ENCODE measurements at regions not wholly inside any gene's neighbourhood (a gene's known extent, or its start where the extent isn't known, plus 50 kb on each side); places are given as distances from the start of the nearest gene placed in this dataset.
A peak's percentile ranks its signal among the peaks of the same experiment; 100 is the strongest.
"Not testable (repeated sequence)": the region's sequence is repeated elsewhere in the genome, so short reads cannot be mapped to it uniquely, and the experiment has no call there.

DNA sequence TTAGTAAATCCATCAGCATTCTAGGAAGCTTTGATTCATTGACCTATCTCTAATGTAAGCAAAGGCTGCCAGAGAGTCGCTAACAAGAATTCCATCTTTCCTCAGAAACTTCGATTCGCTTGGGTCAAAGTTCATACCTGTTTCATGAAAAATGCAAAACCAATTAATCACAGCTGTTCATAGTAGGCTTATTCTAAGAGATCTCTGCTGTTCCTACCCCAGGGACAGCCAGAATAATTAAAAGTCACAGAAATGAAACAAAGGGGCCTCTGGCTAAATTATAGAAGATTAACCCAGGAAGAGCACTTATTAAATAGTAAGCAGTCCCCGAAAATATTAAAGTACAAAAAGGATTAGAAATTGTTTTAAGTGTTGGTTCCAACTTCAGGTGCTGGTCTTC lies 280.1 kb upstream of the FRG2C start:
- peaks cover 8 to 15% of the 10 kb centered on the region in 2 donors for H3K9me3 Mint-ChIP-seq
- ATAC-seq; H3K27ac Mint-ChIP-seq; H3K36me3 Mint-ChIP-seq; DNase-seq (ENCODE audit: low spot score in 2 of 2): not testable (repeated sequence)

DNA sequence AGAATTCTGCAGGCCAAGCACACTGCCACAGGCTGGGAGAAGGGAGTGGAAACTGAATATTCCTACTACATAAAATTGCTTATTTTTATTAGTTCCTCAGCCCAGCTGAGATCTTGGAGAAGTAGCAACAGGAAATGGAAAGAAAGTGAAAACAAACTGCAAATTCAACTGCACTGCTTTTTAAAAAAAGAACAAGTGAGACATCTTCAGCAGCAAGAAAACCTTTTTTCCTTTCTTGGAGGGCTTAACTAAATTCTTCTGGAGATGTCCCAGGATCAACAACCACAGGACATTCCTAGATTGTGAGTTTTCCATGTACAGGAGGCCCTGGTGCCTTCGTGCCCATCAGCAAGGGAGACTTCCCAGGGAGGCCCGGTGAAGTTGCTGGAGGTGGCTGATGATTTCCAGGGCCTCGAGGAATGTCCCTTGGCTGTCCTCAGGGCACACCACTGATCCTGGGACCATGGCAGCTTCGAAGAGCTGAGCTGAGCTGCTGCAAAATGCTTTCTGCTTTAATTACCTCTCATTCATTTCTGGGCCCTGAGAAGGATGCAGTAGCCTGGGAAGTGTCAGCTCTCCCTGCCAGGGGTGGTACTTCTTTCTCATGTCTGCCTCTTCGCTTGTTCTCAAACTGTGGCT lies 275.5 kb upstream of the FRG2C start:
- H3K27ac Mint-ChIP-seq; H3K36me3 Mint-ChIP-seq; ATAC-seq; H3K9me3 Mint-ChIP-seq; DNase-seq (ENCODE audit: low spot score in 2 of 2): not testable (repeated sequence)

DNA sequence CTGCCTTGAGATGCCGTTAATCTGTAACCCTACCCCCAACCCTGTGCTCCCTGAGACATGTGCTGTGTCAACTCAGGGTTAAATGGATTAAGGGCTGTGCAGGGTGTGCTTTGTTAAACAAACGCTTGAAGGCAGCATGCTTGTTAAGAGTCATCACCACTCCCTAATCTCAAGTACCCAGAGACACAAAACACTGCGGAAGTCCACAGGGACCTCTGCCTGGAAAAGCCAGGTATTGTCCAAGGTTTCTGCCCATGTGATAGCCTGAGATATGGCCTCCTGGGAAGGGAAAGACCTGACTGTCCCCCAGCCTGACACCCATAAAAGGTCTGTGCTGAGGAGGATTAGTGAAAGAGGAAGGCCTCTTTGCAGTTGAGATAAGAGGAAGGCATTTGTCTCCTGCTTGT lies 270.8 kb upstream of the FRG2C start:
- not testable (repeated sequence) for ATAC-seq; DNase-seq (ENCODE audit: low spot score in 2 of 2); H3K36me3 Mint-ChIP-seq; H3K27ac Mint-ChIP-seq; H3K9me3 Mint-ChIP-seq

DNA sequence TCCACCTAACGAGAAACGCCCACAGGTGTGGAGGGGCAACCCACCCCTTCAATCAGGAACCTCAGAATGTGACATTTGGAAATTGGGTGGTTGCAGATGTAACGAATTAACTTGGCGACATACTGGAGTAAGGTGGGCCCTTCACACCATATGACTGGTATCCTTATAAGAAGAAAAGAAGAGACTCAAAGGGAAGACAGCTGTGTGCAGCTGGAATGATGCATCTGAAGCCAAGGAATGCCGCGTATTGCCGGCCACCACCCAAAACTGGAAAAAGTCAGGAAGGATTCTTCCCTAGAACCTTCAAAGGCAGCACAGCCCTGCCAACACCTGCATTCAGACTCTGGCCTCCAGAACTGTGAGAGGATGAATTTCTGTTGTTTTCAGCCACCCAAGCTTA lies 270.0 kb upstream of the FRG2C start:
- not testable (repeated sequence) for H3K36me3 Mint-ChIP-seq; H3K27ac Mint-ChIP-seq; DNase-seq (ENCODE audit: low spot score in 2 of 2); H3K9me3 Mint-ChIP-seq; ATAC-seq

DNA sequence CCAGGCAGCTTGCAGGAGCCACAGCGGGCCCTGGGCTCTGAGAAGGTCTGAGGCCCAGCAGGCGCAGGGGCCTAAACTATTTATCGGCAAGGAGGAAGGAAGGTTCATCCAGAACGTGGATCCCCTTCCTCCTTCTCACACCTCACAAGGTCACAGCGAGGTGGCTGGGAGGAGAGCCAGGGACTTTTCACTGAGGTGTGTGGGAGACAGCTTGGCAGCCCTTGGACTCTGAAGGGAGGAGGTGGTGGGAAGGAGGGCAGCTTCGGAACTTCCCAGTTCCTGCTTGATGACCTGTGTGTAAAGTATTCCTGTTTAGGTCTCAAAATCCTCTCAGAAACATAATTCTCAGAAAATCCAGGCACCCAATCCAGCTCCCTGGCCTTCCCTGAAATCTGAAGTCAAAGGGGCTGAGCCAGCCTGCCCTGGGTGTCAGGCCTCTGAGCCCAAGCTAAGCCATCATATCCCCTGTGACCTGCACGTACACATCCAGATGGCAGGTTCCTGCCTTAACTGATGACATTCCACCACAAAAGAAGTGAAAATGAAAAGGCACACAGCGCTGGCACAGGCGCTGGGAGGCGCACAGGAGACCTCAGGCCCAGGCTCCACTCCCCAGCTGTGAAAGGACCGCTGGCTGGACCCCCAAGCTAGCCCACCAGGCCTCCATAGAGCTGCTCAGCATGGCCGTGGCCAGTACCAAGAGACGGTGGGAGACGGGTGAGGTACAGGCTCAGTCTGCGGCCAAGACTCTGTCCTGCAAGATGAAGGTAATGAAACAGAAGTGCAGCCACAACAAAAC lies 269.4 kb upstream of the FRG2C start:
- not testable (repeated sequence) for H3K9me3 Mint-ChIP-seq; DNase-seq (ENCODE audit: low spot score in 2 of 2); H3K27ac Mint-ChIP-seq; H3K36me3 Mint-ChIP-seq; ATAC-seq

DNA sequence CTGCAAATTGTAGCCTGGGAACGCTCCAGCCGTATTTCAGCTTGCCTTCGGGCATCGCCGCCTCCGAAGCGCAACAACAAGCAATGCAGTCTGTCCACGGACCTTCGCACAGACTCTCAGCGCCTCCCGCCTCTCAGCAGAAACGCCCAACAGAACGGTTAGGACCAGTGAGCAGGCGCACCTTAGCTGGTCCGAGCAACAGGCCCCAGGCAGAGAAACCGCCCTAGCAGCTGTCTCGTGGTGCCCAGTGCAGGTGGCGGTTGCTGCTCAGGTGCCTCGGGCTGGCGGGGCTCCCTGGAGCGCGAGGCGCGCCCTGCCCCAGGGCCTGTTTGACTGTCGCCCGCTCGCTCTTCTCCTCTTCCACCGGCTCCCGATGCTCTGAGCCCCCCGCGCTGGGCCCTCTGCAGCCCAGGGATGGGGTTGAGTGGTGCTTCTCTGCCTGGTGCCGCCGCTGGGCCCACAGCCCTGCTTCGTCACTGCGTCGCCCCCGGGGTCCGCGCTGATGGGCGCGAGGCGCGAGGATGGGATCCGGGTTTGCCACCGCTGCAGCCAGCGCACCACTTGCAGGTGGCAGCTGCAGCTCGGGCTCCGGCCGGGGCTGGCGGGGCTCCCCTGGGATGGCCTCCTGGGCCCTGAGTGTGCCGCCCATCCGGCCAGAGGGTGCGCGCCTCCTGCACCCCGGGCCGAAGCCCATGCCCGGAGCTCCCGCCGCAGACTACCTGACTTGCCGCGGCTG lies 268.4 kb upstream of the FRG2C start:
- H3K27ac Mint-ChIP-seq, result no peak overlapping the region

DNA sequence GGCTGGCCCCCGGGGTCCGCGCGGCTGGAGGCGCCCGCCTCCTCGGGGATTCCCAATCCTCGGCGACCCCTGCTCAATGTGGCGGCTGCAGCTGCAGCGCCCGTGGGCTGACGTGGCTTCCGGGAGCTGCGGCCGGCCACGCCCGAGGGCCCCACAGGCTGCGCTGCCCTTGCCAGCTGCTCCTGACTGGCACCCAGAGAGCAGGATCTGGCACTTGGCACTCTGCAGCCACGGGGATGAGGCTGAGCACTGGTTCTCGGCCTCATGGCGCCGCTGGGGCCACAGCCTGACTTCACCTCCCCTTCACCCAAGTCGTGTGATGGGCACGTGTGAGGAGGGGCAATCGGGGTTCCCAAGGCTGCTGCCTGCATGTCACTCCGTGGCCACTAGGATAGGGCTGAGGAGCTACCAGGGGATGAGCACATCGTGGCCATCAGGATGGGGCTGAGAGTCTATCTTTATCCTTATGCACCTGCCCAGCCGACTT lies 267.8 kb upstream of the FRG2C start:
- no peak for DNase-seq (ENCODE audit: low spot score in 2 of 2)
- no peak overlapping the region for H3K27ac Mint-ChIP-seq
- H3K36me3 Mint-ChIP-seq, result peaks cover 0 to 5% of the 10 kb centered on the region in 2 donors
- H3K9me3 Mint-ChIP-seq, result peaks cover 3 to 4% of the 10 kb centered on the region in 2 donors
- no peak for ATAC-seq

More for the DNA sequence above, 268.4 kb upstream of the FRG2C start:
- DNase-seq (ENCODE audit: low spot score in 2 of 2) (no peak), ATAC-seq (no peak)
- H3K9me3 Mint-ChIP-seq, result peaks cover 3 to 4% of the 10 kb centered on the region in 2 donors
- peaks cover 0 to 5% of the 10 kb centered on the region in 2 donors for H3K36me3 Mint-ChIP-seq

DNA sequence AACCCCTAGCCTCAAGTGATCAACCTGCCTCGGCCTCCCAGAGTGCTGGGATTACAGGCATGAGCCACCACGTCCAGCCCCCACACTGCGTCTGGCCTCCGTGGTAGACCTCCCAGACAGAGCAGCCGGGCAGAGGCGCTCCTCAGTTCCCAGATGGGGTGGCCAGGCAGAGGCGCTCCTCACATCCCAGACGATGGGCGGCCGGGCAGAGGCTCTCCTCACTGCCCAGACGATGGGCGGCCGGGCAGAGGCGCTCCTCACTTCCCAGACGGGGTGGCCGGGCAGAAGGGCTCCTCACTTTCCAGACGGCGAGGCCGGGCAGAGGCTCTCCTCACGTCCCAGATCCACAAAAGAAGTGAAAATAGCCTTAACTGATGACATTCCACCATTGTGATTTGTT lies 266.6 kb upstream of the FRG2C start:
- DNase-seq (ENCODE audit: low spot score in 2 of 2); H3K9me3 Mint-ChIP-seq; H3K27ac Mint-ChIP-seq; H3K36me3 Mint-ChIP-seq; ATAC-seq: not testable (repeated sequence)

DNA sequence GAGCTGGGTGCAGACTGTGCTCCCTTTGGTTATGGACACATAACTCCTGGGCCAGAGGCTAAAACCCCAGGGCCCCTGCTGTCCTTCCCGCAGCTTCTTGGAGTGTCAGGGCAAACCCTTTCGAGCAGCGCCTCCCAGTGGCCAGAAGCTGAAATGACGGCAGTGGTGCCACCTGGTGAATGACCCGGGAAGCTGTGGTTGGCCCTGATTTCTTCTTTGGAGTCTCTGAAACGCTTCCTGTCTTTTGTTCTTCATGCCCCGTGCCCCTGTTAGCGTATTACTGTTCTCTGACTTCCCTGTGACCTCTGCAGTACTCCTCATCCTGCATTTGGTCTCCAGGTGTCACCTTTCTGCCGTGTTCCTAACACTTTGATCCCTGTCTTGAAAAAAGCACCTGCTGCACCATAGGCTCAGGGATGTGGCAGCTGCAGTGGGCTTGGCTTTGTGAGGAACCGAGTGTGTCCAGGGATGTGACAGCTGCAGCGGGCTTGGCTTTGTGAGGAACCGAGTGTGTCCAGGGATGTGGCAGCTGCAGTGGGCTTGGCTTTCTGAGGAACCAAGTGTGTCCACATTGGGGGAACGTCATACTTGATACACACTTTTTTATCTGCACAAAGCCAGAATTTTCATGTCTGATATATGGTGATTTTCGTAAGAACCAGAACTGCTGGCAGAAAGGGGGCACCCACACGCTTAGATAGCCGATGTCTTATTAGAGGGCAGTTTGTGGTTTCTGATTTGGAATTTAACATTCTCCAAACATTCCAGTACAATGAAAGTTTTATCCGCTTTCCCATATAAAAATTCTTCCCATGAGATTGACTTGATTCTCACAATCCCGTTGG lies 241.8 kb upstream of the FRG2C start:
- not testable (repeated sequence) for ATAC-seq, H3K36me3 Mint-ChIP-seq, H3K9me3 Mint-ChIP-seq
- DNase-seq (ENCODE audit: low spot score in 2 of 2), result peak in 1 of 2 donors; percentile 58
- H3K27ac Mint-ChIP-seq, result peak overlapping the region in 1 of 2 donors; percentile 53

DNA sequence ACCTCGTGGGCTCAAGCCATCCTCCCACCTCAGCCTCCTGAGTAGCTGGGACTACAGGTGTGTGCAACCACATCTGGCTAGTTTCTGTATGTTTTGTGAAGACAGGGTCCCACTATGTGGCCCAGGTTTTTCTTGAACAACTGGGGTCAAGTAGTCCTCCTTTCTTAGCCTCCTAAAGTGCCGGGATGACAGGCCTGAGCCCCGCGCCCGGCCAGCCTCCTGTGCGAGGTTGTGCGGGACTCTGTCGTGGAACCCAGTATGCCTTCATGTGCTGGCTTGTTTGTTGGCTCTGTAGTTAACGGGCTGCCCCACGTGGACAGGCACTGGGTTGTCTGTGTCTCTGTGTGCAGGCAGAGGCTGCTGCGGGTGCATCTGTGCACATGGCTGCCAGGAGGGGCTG lies 238.7 kb upstream of the FRG2C start:
- H3K36me3 Mint-ChIP-seq; H3K9me3 Mint-ChIP-seq; H3K27ac Mint-ChIP-seq; ATAC-seq; DNase-seq (ENCODE audit: low spot score in 2 of 2): not testable (repeated sequence)

DNA sequence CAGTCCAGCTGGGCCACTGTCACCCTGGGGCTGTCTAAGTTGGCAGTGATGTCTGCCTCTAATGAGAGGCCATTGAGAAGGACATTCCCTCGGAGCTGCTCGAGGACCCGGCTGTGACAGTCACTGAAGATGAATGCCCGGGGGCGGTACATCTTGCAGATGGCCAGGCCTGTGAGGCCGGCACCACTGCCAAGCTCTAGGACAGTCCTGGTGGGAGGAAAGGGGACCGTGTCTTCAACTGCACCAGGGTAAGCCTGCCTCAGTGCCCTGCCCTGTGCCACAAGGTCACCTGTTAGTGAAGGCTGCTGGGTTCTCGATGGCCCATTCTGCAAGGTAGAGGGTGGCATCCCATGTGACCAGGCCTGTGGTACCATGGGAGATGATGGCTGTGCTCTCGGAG lies 236.6 kb upstream of the FRG2C start:
- DNase-seq (ENCODE audit: low spot score in 2 of 2); H3K9me3 Mint-ChIP-seq; ATAC-seq; H3K36me3 Mint-ChIP-seq; H3K27ac Mint-ChIP-seq: not testable (repeated sequence)

DNA sequence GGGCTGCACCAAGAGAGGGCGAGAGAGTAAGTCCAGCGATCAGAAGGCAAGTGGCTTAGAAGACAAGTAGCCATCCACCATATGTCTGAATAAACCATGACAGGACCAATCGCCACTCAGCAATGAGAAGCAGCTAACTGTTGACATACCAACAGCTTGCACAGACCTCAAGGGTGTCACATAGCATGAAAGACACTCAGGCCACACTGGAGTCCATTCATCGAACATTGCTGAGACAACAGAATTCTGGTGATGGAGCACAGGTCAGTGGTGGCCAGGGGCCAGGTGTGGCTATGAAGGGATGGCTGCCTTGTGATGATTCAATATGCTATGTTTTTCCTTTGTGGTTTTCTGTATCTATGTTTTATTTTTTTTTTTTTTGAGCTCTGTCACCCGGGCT lies 236.2 kb upstream of the FRG2C start:
- DNase-seq (ENCODE audit: low spot score in 2 of 2); H3K36me3 Mint-ChIP-seq; ATAC-seq; H3K27ac Mint-ChIP-seq; H3K9me3 Mint-ChIP-seq: not testable (repeated sequence)

DNA sequence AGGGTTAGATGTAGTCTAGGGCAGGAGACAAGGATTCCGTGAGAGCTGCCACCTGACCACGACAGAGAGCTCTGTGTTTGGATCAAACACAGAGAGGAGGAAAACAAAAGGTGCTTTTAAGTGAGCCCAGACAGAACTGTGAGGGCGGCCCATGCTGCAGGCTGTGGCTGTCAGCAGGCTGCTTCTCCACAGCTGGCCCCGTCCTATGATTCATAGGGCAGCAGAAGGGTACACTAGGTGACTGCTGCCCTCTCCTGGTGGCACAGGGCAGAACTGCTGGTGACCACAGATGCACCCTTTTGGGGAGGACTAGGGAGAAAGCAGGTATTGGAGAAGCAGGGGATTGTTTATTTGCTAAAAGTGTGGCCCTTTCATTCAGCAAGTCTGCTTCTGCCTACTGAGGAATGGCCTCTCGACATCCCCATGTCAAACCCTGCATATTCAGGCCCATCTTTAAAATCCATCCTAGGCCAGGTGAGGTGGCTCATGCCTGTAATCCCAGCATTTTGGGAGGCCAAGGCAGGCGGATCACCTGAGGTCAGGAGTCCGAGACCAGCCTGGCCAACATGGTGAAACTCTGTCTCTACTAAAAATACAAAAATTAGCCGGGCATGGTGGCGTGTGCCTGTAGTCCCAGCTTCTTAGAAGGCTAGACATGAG lies 234.4 kb upstream of the FRG2C start:
- not testable (repeated sequence) for H3K9me3 Mint-ChIP-seq, H3K27ac Mint-ChIP-seq, ATAC-seq
- peak in 1 of 2 donors; percentile 64 for DNase-seq (ENCODE audit: low spot score in 2 of 2)
- H3K36me3 Mint-ChIP-seq, result peaks cover 0 to 11% of the 10 kb centered on the region in 2 donors

DNA sequence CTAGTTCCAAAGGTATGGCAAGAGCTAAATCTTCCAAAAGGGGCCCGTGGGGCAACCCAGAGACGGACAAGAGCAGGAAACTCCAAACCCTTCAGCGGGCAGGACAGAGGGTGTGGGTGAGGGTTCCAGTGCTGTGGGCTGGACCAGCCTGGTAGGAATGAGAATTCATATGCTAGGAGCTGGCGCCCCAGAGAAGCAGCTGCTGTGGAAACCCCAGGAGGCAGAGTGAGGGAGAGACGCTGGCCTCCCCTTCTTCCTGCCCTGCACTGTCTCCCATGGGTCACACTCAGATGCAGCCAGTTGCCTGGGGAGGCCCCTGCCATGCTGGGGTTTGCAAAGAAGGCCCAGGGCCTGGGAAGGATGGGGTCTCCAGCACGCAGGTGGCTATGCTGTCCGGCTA lies 233.7 kb upstream of the FRG2C start:
- not testable (repeated sequence) for H3K9me3 Mint-ChIP-seq; ATAC-seq; DNase-seq (ENCODE audit: low spot score in 2 of 2)
- H3K36me3 Mint-ChIP-seq, result peaks cover 0 to 11% of the 10 kb centered on the region in 2 donors
- peak overlapping the region in 1 of 2 donors; percentile 29 for H3K27ac Mint-ChIP-seq

DNA sequence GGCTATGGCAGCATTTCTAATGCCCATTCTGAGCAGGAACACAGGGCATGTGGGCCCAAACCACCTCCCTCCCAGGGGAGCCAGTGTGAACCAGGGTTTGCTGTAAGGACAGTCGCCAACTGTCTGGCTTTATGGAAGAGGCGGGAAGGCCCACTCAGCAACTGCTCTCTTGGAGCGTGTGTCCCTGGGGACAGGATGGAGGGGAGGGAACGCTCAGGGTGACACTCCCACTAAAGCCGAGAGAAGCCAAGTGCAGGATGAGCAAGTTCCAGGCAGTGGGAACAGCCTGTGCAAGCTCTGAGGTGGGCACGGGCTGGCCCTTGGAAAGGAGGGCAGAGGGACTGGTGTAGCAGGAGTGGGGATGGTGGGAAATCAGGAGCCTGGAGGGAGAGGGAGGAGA lies 233.0 kb upstream of the FRG2C start:
- peaks cover 0 to 11% of the 10 kb centered on the region in 2 donors for H3K36me3 Mint-ChIP-seq
- H3K9me3 Mint-ChIP-seq; ATAC-seq; DNase-seq (ENCODE audit: low spot score in 2 of 2); H3K27ac Mint-ChIP-seq: not testable (repeated sequence)

DNA sequence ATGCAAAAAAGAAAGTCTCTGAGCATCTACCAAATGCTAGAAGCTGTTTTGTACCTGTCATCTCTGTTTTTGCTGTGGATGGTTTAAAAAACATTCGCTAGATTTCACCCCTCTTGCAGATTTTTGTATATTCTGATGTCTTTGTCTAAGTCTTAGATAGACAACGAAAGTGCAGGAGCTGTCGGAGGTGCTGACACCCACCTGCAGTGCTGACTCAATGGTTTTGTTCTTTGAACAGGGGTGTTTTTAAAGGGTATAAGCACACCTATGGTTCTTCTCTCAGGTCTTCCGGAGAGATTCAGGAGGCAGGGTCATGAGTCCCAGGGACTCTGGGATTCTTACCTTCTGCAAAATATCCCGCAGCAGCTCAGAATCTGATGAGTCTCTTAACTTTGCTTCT lies 231.7 kb upstream of the FRG2C start:
- not testable (repeated sequence) for ATAC-seq; H3K9me3 Mint-ChIP-seq; DNase-seq (ENCODE audit: low spot score in 2 of 2)

More for the DNA sequence above, 231.7 kb upstream of the FRG2C start:
- H3K36me3 Mint-ChIP-seq, result peaks cover 0 to 11% of the 10 kb centered on the region in 2 donors
- H3K27ac Mint-ChIP-seq, result not testable (repeated sequence)

All from activated naive CD4-positive, alpha-beta T cell treated with anti-CD3 and anti-CD28 coated beads, Interleukin-2, amount 50 U/mL, for 72 hours (primary cell).